Coronary artery (tissue), 2 donors: ENCODE measurements at regions not wholly inside any gene's neighbourhood (a gene's known extent, or its start where the extent isn't known, plus 50 kb on each side); places are given as distances from the start of the nearest gene placed in this dataset.

Experiments
- DNase-seq: peaks from one replicate; pipeline ENCODE4 v3.0.0-alpha.2; 2017; ENCODE audit warnings: low spot score
- H3K27ac ChIP-seq, 2 donors: fragments of 200-600 bp; sonication (generic); one replicate each; pipeline ENCODE4 v1.5.1; 2016 to 2019
- H3K4me3 ChIP-seq: fragments of 200-600 bp; sonication (generic); 2 replicates; pipeline ENCODE4 v1.5.1; 2016; ENCODE audit warnings: mild to moderate bottlenecking, moderate library complexity
- TF ChIP-seq, protein P1 (sequence below): fragments of 200-600 bp; sonication (generic); IDR thresholded peaks from one replicate; pipeline ENCODE4 v1.5.1; 2019; ENCODE audit warnings: antibody characterized with exemption

DNA sequence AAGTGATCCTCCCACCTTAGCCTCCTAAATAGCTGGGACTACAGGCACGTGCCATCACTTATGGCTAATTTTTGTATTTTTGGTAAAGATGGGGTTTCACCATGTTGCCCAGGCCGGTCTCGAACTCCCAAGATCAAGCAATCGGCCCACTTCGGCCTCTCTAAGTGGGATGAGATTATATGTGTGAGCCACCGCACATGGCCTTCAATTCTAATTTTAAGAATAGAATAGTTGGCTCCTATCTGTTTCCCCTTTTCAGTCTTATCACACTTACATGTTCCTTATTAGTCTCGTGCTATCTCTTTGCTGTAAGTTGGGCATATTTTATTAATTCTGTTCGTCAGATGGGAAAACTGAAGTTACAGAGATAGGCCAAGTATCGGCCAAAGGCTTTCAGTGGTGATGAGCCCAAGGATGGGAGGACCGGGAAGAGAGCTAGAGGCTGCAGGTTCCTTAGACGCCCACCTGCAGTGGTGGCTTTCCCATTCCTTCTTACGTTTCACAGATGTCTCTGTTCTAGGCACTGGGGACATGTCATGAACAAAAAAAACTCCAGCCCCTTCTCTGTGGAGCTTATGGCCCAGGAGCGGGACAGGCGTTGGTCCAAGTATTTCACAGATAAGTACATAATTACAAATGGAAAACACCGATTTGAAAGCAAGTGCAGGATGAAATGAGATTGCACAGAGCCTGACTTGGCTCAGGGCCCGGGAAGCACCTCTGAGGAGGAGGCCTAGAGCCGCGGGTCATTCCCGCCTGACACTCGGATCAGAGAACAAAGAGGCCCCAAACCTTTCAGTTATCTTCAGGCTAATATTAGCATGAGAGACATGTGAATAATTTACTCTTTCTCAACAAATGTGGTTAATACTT lies 91.1 kb upstream of the KLF13 start:
- DNase-seq, result peak; percentile 71
- Histone ChIP-seq H3K4me3 (no peak overlapping the region), H3K27ac (peak overlapping the region; percentile 84 to 85)
- TF ChIP-seq, protein P1, sequence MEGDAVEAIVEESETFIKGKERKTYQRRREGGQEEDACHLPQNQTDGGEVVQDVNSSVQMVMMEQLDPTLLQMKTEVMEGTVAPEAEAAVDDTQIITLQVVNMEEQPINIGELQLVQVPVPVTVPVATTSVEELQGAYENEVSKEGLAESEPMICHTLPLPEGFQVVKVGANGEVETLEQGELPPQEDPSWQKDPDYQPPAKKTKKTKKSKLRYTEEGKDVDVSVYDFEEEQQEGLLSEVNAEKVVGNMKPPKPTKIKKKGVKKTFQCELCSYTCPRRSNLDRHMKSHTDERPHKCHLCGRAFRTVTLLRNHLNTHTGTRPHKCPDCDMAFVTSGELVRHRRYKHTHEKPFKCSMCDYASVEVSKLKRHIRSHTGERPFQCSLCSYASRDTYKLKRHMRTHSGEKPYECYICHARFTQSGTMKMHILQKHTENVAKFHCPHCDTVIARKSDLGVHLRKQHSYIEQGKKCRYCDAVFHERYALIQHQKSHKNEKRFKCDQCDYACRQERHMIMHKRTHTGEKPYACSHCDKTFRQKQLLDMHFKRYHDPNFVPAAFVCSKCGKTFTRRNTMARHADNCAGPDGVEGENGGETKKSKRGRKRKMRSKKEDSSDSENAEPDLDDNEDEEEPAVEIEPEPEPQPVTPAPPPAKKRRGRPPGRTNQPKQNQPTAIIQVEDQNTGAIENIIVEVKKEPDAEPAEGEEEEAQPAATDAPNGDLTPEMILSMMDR, result no peak

DNA sequence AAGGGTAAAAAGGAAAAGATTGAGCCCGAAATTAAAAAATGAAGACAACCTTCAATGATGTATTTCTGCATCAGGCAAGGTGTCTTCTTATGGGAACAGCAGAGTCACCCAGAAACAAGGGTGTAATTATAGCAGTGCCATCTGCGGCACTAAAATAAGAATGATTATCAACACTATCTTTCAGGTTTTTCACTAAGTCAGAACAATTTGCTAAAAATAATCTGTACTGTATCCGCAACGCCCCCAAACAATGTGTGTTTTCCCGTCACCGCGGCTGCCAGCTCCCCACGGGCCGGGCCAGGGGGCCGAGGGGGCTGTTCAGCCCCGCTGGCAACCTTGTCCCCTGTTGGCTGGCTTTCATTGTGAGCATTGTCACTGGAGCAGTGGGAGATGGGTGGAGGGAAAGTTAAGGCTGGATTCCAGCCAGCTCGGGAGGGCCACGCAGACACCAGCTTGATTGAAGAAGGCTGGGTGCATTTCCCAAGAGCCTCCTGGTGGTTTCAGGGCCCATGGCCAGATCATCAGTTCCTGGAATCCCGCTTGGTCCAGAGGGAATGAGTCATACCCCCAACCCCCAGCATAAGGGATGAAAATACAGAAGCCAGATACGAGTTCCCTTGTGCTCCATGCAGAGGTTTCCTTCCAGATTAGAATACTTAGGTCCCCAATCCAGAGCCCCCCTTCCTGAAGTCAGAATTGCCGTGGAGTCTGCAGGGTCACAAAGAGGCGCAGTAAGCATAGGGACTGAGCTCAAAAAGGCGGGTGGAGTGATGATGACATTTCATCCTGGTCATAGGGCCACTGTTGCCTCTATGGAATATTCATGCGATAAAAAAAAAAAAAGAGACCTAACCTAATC lies 90.2 kb upstream of the KLF13 start:
- H3K4me3 ChIP-seq, result peak overlapping the region; percentile 62
- TF ChIP-seq, protein P1, result no peak
- H3K27ac ChIP-seq, result peak overlapping the region; percentile 84 to 85
- peak; percentile 91 for DNase-seq

DNA sequence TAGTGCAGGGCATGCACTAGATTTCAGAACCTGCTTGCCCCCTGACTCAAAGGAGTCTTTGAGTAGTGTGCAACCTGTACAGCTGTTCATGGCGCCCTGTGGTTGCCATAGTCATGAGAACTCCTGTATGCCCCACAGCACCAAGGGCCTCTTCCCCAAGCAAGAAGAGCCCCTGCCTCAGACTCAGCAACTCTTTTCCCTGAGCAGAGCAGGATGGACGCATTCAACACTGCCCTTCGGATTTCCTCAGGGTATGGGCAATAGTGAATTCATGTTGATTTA lies 89.7 kb upstream of the KLF13 start:
- Histone ChIP-seq H3K4me3 (no peak overlapping the region), H3K27ac (peak overlapping the region; percentile 30 to 84)
- TF ChIP-seq, protein P1, result no peak
- peak; percentile 36 for DNase-seq

DNA sequence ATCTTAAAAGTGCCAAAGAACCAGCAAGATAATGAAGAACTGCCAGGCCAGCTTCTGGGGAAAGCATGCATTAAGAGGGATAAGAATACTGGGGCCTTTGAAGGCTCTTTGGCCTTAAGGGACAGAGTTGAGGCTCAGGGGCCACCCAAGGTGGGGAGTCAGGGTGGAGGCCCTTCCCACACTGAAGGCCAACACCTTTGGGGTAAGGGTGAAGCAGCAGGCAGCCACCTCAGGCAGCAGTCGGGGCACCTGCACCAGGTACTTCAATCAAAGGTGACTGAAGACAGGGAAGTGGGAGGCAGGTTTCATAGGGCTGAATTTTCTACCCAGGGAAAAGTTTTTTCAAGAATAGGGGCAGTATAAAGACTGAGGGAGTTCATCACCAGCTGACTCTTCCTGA lies 87.7 kb upstream of the KLF13 start:
- DNase-seq, result no peak
- no peak overlapping the region for H3K27ac ChIP-seq
- TF ChIP-seq, protein P1, result no peak
- no peak overlapping the region for H3K4me3 ChIP-seq

DNA sequence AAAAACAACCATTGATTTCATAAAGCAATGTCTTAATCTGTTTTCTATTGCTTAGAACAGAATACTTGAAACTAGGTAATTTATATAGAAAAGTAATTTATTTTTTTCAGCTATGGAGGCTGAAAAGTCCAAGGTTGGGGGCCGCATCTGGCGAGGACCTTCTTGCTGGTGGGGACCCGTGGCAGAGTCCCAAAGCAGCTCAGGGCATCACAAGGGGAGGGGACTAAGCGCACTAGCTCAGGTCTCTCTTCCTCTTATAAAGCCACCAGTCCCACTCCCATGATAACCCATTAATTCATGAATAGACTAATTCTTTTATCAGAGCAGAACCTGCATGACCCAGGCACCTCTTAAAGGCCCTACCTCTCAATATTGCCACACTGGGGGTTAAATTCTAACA lies 87.2 kb upstream of the KLF13 start:
- no peak overlapping the region for H3K27ac ChIP-seq
- H3K4me3 ChIP-seq, result no peak overlapping the region
- TF ChIP-seq, protein P1, result no peak
- DNase-seq, result no peak

DNA sequence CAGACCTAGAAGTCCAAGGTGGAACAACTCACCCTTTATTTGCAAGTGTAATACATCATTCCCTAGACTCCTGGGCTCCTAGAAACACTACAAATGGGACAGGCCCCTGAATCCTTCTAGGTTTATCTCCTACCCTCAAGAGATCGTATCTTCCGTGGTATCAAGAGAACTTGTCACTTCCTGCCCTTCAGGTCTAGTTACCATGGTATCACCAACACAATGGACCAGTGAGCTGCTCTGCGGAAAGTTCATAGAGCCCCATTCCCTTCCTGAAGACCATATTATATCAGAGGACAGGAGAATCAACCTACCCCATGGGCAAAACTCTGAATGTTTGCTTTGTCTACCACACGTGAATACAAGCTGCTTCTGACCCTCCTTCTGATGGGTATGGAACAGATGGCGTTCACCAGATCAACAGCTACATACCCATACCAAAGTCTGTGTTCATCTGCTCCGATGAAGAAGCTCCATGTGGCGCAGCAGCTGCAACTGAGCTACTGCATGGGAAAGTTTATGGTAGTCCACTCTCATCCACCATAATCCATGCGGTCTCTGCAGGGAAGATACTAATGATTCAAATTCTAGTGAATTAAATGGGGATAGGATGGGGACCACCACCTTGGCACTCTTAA lies 84.6 kb upstream of the KLF13 start:
- no peak for DNase-seq

More for the DNA sequence above, 84.6 kb upstream of the KLF13 start:
- Histone ChIP-seq H3K27ac (no peak overlapping the region), H3K4me3 (no peak overlapping the region)
- TF ChIP-seq, protein P1, result no peak
